Mesendoderm (in vitro differentiated cells): ENCODE measurements at regions not wholly inside any gene's neighbourhood (a gene's known extent, or its start where the extent isn't known, plus 50 kb on each side); places are given as distances from the start of the nearest gene placed in this dataset.

Source experiments
- DNase-seq: peaks from one replicate; pipeline ENCODE4 v3.0.0; 2013
- H2AK5ac ChIP-seq: 2 replicates; pipeline ENCODE4 v1.6.1; 2013; ENCODE audit warnings: low read length, inconsistent platforms
- H2BK120ac ChIP-seq: 2 replicates; pipeline ENCODE4 v1.6.1; 2013; ENCODE audit warnings: low read depth, mild to moderate bottlenecking, low read length, moderate library complexity, mixed read lengths
- H2BK15ac ChIP-seq: replicated peaks from 2 replicates; pipeline ENCODE4 v1.6.1; 2013; ENCODE audit warnings: low read depth, mild to moderate bottlenecking, moderate library complexity
- H2BK5ac ChIP-seq: 2 replicates; pipeline ENCODE4 v1.6.1; 2013; ENCODE audit warnings: low read length, inconsistent platforms
- H3K18ac ChIP-seq: 2 replicates; pipeline ENCODE4 v1.6.1; 2013; ENCODE audit warnings: mild to moderate bottlenecking, low read length, mixed read lengths
- H3K23ac ChIP-seq: one replicate; pipeline ENCODE4 v1.6.1; 2013; ENCODE audit warnings: low read length
- H3K27ac ChIP-seq: 2 replicates; pipeline ENCODE4 v1.5.1; 2013; ENCODE audit warnings: low read depth, mild to moderate bottlenecking, inconsistent platforms, low read length, moderate library complexity
- H3K27me3 ChIP-seq: 2 replicates; pipeline ENCODE4 v1.6.1; 2013; ENCODE audit warnings: low read length, control low read depth, mild to moderate bottlenecking, inconsistent platforms; ENCODE audit not compliant: insufficient read depth, poor library complexity
- H3K36me3 ChIP-seq: 2 replicates; pipeline ENCODE4 v1.6.1; 2013; ENCODE audit warnings: low read length, inconsistent platforms; ENCODE audit not compliant: control insufficient read depth, insufficient read depth
- H3K4ac ChIP-seq: one replicate; pipeline ENCODE4 v1.6.1; 2013; ENCODE audit warnings: low read depth, mild to moderate bottlenecking, low read length, moderate library complexity
- H3K4me1 ChIP-seq: 2 replicates; pipeline ENCODE4 v1.6.1; 2013; ENCODE audit warnings: low read depth, low read length, inconsistent platforms; ENCODE audit not compliant: control insufficient read depth
- H3K4me2 ChIP-seq: 2 replicates; pipeline ENCODE4 v1.6.1; 2013; ENCODE audit warnings: low read length
- H3K4me3 ChIP-seq: 2 replicates; pipeline ENCODE4 v1.5.1; 2013; ENCODE audit warnings: mild to moderate bottlenecking, low read length
- H3K56ac ChIP-seq: one replicate; pipeline ENCODE4 v1.6.1; 2013; ENCODE audit warnings: low read length
- H3K79me1 ChIP-seq: 2 replicates; pipeline ENCODE4 v1.6.1; 2013; ENCODE audit warnings: low read length, inconsistent platforms
- H3K79me2 ChIP-seq: 2 replicates; pipeline ENCODE4 v1.6.1; 2013; ENCODE audit warnings: mild to moderate bottlenecking, low read length; ENCODE audit not compliant: control insufficient read depth, insufficient read depth
- H3K9ac ChIP-seq: 2 replicates; pipeline ENCODE4 v1.6.1; 2013; ENCODE audit warnings: low read length, inconsistent platforms
- H4K5ac ChIP-seq: one replicate; pipeline ENCODE4 v1.6.1; 2013; ENCODE audit warnings: low read length
- H4K8ac ChIP-seq: one replicate; pipeline ENCODE4 v1.6.1; 2013; ENCODE audit warnings: low read depth, mild to moderate bottlenecking, control low read depth, low read length, moderate library complexity
- WGBS: extraction: QIAGEN DNeasy Blood & Tissue Kit; methylation state at CpG from one replicate; pipeline ENCODE4 v1.1.7; 2013; ENCODE audit warnings: low lambda C conversion rate, missing lambda C conversion rate; ENCODE audit not compliant: insufficient coverage; ENCODE audit errors: extremely low coverage; 5-methylcytosine and 5-hydroxymethylcytosine counted together

GRCh38 chr20:50312682-50313521 lies 122.3 kb downstream of the CEBPB start:
- Histone ChIP-seq H3K18ac (no peak overlapping the region), H3K4me1 (peaks cover 3% of the 10 kb centered on the region)

GRCh38 chr20:50313522-50313820 lies 122.8 kb downstream of the CEBPB start:
- Histone ChIP-seq H2BK5ac (no peak overlapping the region), H3K56ac (no peak overlapping the region), H3K4me1 (peaks cover 3% of the 10 kb centered on the region), H3K18ac (no peak overlapping the region), H3K4me3 (no peak overlapping the region), H3K23ac (no peak overlapping the region), H3K4ac (no peak overlapping the region), H3K36me3 (no peaks in the 10 kb centered on the region), H2BK15ac (no peak overlapping the region), H3K27ac (no peak overlapping the region), H3K9ac (no peak overlapping the region), H4K8ac (no peak overlapping the region), H3K79me2 (no peaks in the 10 kb centered on the region), H3K4me2 (no peak overlapping the region), H2BK120ac (no peak overlapping the region), H4K5ac (no peak overlapping the region), H3K79me1 (no peaks in the 10 kb centered on the region), H3K27me3 (no peaks in the 10 kb centered on the region), H2AK5ac (no peak overlapping the region)
- DNase-seq, result no peak
- WGBS, result no CpG with 5 or more reads among the region's 2 CpGs

More at GRCh38 chr20:50312682-50313521, 122.3 kb downstream of the CEBPB start:
- Histone ChIP-seq H2BK5ac (no peak overlapping the region), H4K8ac (no peak overlapping the region), H3K79me1 (no peaks in the 10 kb centered on the region), H2BK15ac (no peak overlapping the region), H3K36me3 (no peaks in the 10 kb centered on the region), H2AK5ac (no peak overlapping the region), H3K23ac (no peak overlapping the region), H3K4me3 (no peak overlapping the region), H3K4ac (no peak overlapping the region), H4K5ac (no peak overlapping the region), H3K27ac (no peak overlapping the region), H3K79me2 (no peaks in the 10 kb centered on the region), H3K56ac (no peak overlapping the region), H2BK120ac (no peak overlapping the region), H3K9ac (no peak overlapping the region), H3K27me3 (no peaks in the 10 kb centered on the region), H3K4me2 (no peak overlapping the region)
- no peak for DNase-seq
- WGBS, result no CpG with 5 or more reads among the region's 16 CpGs

- Histone ChIP-seq H2AK5ac (no peak overlapping the region), H3K9ac (no peak overlapping the region), H3K23ac (no peak overlapping the region), H3K4me1 (peaks cover under 1% of the 10 kb centered on the region), H3K27me3 (no peaks in the 10 kb centered on the region), H2BK120ac (no peak overlapping the region), H3K79me1 (no peaks in the 10 kb centered on the region), H3K79me2 (no peaks in the 10 kb centered on the region), H3K4me2 (no peak overlapping the region), H2BK15ac (no peak overlapping the region), H3K56ac (no peak overlapping the region), H3K4ac (no peak overlapping the region), H3K36me3 (no peaks in the 10 kb centered on the region), H4K8ac (no peak overlapping the region), H2BK5ac (no peak overlapping the region), H3K27ac (no peak overlapping the region), H4K5ac (no peak overlapping the region), H3K4me3 (no peak overlapping the region), H3K18ac (no peak overlapping the region)
- no peak for DNase-seq
- no CpG with 5 or more reads among the region's 16 CpGs for whole genome bisulfite sequencing
Observed at GRCh38 chr20:50313827-50314677, 123.4 kb downstream of the CEBPB start.

GRCh38 chr20:50314678-50315335 lies 124.2 kb downstream of the CEBPB start:
- H3K27me3 ChIP-seq, result no peaks in the 10 kb centered on the region
- no peak overlapping the region for H3K4ac ChIP-seq
- no peak overlapping the region for H3K4me2 ChIP-seq
- H3K9ac ChIP-seq, result no peak overlapping the region
- H3K23ac ChIP-seq, result no peak overlapping the region
- H2AK5ac ChIP-seq, result no peak overlapping the region
- H3K27ac ChIP-seq, result no peak overlapping the region
- H3K79me1 ChIP-seq, result no peaks in the 10 kb centered on the region
- no peaks in the 10 kb centered on the region for H3K4me1 ChIP-seq
- no peak overlapping the region for H2BK120ac ChIP-seq
- H3K56ac ChIP-seq, result no peak overlapping the region
- H3K36me3 ChIP-seq, result no peaks in the 10 kb centered on the region
- H2BK15ac ChIP-seq, result no peak overlapping the region
- no peak overlapping the region for H4K5ac ChIP-seq
- no peaks in the 10 kb centered on the region for H3K79me2 ChIP-seq
- no peak overlapping the region for H4K8ac ChIP-seq
- no peak for DNase-seq
- H2BK5ac ChIP-seq, result no peak overlapping the region
- no peak overlapping the region for H3K4me3 ChIP-seq
- no CpG with 5 or more reads among the region's 4 CpGs for WGBS
- H3K18ac ChIP-seq, result no peak overlapping the region

GRCh38 chr20:50315586-50316551 lies 125.2 kb downstream of the CEBPB start:
- H3K4me3 ChIP-seq, result no peak overlapping the region
- H2AK5ac ChIP-seq, result no peak overlapping the region
- no peak overlapping the region for H2BK5ac ChIP-seq
- H3K56ac ChIP-seq, result no peak overlapping the region
- H3K23ac ChIP-seq, result no peak overlapping the region
- no peak for DNase-seq
- no peak overlapping the region for H3K4me2 ChIP-seq
- H3K27me3 ChIP-seq, result no peaks in the 10 kb centered on the region
- no peaks in the 10 kb centered on the region for H3K79me1 ChIP-seq
- no peak overlapping the region for H2BK15ac ChIP-seq
- H3K27ac ChIP-seq, result no peak overlapping the region
- no peak overlapping the region for H4K8ac ChIP-seq
- no peaks in the 10 kb centered on the region for H3K36me3 ChIP-seq
- H3K9ac ChIP-seq, result no peak overlapping the region
- H3K18ac ChIP-seq, result no peak overlapping the region
- H4K5ac ChIP-seq, result no peak overlapping the region
- peaks cover 6% of the 10 kb centered on the region for H3K4me1 ChIP-seq
- WGBS, result no CpG with 5 or more reads among the region's 7 CpGs
- no peak overlapping the region for H2BK120ac ChIP-seq
- no peak overlapping the region for H3K4ac ChIP-seq
- no peaks in the 10 kb centered on the region for H3K79me2 ChIP-seq
